ENCODE measurements at regions not wholly inside any gene's neighbourhood (a gene's known extent, or its start where the extent isn't known, plus 50 kb on each side); places are given as distances from the start of the nearest gene placed in this dataset.

DNA sequence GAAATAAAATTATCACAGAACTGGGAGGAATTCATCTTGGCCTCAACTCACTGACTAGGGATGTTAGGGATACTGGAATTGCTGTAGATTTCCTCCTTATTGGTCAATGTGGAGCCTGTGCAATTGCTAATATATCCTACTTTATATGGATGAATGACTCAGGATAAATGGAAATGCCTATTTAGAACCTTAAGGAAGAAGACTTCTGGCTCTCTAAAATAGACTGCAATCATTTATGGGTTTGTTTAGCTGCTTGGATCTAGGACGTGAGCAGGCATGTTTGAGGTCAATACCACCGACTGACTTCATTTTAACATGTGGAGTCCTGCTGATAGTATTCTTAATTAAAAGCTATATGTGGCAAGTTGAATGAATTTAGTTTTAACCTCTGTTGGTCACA, 1040.1 kb upstream of the LRRN3 start:
- TF ChIP-seq, protein P1, sequence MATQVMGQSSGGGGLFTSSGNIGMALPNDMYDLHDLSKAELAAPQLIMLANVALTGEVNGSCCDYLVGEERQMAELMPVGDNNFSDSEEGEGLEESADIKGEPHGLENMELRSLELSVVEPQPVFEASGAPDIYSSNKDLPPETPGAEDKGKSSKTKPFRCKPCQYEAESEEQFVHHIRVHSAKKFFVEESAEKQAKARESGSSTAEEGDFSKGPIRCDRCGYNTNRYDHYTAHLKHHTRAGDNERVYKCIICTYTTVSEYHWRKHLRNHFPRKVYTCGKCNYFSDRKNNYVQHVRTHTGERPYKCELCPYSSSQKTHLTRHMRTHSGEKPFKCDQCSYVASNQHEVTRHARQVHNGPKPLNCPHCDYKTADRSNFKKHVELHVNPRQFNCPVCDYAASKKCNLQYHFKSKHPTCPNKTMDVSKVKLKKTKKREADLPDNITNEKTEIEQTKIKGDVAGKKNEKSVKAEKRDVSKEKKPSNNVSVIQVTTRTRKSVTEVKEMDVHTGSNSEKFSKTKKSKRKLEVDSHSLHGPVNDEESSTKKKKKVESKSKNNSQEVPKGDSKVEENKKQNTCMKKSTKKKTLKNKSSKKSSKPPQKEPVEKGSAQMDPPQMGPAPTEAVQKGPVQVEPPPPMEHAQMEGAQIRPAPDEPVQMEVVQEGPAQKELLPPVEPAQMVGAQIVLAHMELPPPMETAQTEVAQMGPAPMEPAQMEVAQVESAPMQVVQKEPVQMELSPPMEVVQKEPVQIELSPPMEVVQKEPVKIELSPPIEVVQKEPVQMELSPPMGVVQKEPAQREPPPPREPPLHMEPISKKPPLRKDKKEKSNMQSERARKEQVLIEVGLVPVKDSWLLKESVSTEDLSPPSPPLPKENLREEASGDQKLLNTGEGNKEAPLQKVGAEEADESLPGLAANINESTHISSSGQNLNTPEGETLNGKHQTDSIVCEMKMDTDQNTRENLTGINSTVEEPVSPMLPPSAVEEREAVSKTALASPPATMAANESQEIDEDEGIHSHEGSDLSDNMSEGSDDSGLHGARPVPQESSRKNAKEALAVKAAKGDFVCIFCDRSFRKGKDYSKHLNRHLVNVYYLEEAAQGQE (tag by site-specific recombination; IDR thresholded peaks at IDR 0.05): no peak
- TF ChIP-seq, protein P2, sequence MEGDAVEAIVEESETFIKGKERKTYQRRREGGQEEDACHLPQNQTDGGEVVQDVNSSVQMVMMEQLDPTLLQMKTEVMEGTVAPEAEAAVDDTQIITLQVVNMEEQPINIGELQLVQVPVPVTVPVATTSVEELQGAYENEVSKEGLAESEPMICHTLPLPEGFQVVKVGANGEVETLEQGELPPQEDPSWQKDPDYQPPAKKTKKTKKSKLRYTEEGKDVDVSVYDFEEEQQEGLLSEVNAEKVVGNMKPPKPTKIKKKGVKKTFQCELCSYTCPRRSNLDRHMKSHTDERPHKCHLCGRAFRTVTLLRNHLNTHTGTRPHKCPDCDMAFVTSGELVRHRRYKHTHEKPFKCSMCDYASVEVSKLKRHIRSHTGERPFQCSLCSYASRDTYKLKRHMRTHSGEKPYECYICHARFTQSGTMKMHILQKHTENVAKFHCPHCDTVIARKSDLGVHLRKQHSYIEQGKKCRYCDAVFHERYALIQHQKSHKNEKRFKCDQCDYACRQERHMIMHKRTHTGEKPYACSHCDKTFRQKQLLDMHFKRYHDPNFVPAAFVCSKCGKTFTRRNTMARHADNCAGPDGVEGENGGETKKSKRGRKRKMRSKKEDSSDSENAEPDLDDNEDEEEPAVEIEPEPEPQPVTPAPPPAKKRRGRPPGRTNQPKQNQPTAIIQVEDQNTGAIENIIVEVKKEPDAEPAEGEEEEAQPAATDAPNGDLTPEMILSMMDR (tag by site-specific recombination; IDR thresholded peaks at IDR 0.05): no peak
- TF ChIP-seq, protein P3, sequence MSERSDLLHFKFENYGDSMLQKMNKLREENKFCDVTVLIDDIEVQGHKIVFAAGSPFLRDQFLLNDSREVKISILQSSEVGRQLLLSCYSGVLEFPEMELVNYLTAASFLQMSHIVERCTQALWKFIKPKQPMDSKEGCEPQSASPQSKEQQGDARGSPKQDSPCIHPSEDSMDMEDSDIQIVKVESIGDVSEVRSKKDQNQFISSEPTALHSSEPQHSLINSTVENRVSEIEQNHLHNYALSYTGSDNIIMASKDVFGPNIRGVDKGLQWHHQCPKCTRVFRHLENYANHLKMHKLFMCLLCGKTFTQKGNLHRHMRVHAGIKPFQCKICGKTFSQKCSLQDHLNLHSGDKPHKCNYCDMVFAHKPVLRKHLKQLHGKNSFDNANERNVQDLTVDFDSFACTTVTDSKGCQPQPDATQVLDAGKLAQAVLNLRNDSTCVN (tag by site-specific recombination; optimal IDR thresholded peaks at IDR 0.05): no peak
- TF ChIP-seq ZNF398 (tag by site-specific recombination; IDR thresholded peaks at IDR 0.05) (no peak), TSHZ1 (tag by site-specific recombination; IDR thresholded peaks at IDR 0.05; ENCODE audit: borderline replicate concordance) (no peak)
